ENCODE measurements at regions not wholly inside any gene's neighbourhood (a gene's known extent, or its start where the extent isn't known, plus 50 kb on each side); places are given as distances from the start of the nearest gene placed in this dataset.
"Not testable (repeated sequence)": the region's sequence is repeated elsewhere in the genome, so short reads cannot be mapped to it uniquely, and the experiment has no call there.

- H3K4me3 Mint-ChIP-seq: no peak overlapping the region
- H3K9me3 Mint-ChIP-seq: no peaks in the 10 kb centered on the region
- H3K4me1 Mint-ChIP-seq: no peaks in the 10 kb centered on the region
- peaks cover 12% of the 10 kb centered on the region for H3K27me3 Mint-ChIP-seq
- no peak for DNase-seq (ENCODE audit: low spot score in 2 of 2)
- no peaks in the 10 kb centered on the region for H3K36me3 Mint-ChIP-seq
- H3K27ac Mint-ChIP-seq: no peak overlapping the region
- ATAC-seq (ENCODE audit: low read depth): no peak
These were observed 101.3 kb upstream of the SULF2 start for GRCh38 chr20:47886454-47887041.

- DNase-seq (ENCODE audit: low spot score in 2 of 2) (no peak), ATAC-seq (ENCODE audit: low read depth) (no peak)
- H3K27ac Mint-ChIP-seq: no peak overlapping the region
- peaks cover 12% of the 10 kb centered on the region for H3K27me3 Mint-ChIP-seq
- no peaks in the 10 kb centered on the region for H3K9me3 Mint-ChIP-seq
- no peaks in the 10 kb centered on the region for H3K4me1 Mint-ChIP-seq
- no peak overlapping the region for H3K4me3 Mint-ChIP-seq
- no peaks in the 10 kb centered on the region for H3K36me3 Mint-ChIP-seq
These were observed 100.7 kb upstream of the SULF2 start for GRCh38 chr20:47885909-47886453.

GRCh38 chr20:47883940-47884339, 98.7 kb upstream of the SULF2 start:
- H3K4me3 Mint-ChIP-seq; H3K9me3 Mint-ChIP-seq; H3K36me3 Mint-ChIP-seq; H3K4me1 Mint-ChIP-seq; ATAC-seq (ENCODE audit: low read depth); H3K27ac Mint-ChIP-seq; DNase-seq (ENCODE audit: low spot score in 2 of 2): not testable (repeated sequence)
- H3K27me3 Mint-ChIP-seq: peaks cover 15% of the 10 kb centered on the region

GRCh38 chr20:47883186-47883585, 97.9 kb upstream of the SULF2 start:
- H3K27me3 Mint-ChIP-seq: peaks cover 17% of the 10 kb centered on the region
- H3K36me3 Mint-ChIP-seq: peaks cover 2% of the 10 kb centered on the region
- H3K4me1 Mint-ChIP-seq: no peaks in the 10 kb centered on the region

GRCh38 chr20:47879771-47880170, 94.5 kb upstream of the SULF2 start:
- ATAC-seq (ENCODE audit: low read depth) (no peak), DNase-seq (ENCODE audit: low spot score in 2 of 2) (no peak)
- Mint-ChIP-seq H3K4me1 (peaks cover 3% of the 10 kb centered on the region), H3K27me3 (peaks cover 12% of the 10 kb centered on the region), H3K9me3 (no peaks in the 10 kb centered on the region), H3K27ac (no peak overlapping the region), H3K36me3 (peaks cover 2% of the 10 kb centered on the region), H3K4me3 (no peak overlapping the region)

More at GRCh38 chr20:47883186-47883585, 97.9 kb upstream of the SULF2 start:
- Mint-ChIP-seq H3K9me3 (no peaks in the 10 kb centered on the region), H3K27ac (no peak overlapping the region), H3K4me3 (no peak overlapping the region)
- no peak for DNase-seq (ENCODE audit: low spot score in 2 of 2)
- no peak for ATAC-seq (ENCODE audit: low read depth)

- H3K27ac Mint-ChIP-seq: no peak overlapping the region
- H3K4me3 Mint-ChIP-seq: no peak overlapping the region
- H3K36me3 Mint-ChIP-seq: peaks cover 2% of the 10 kb centered on the region
- H3K27me3 Mint-ChIP-seq: peaks cover 9% of the 10 kb centered on the region
- H3K4me1 Mint-ChIP-seq: peaks cover 3% of the 10 kb centered on the region
- DNase-seq (ENCODE audit: low spot score in 2 of 2): no peak
- no peaks in the 10 kb centered on the region for H3K9me3 Mint-ChIP-seq
- ATAC-seq (ENCODE audit: low read depth): no peak
These were observed 93.3 kb upstream of the SULF2 start for GRCh38 chr20:47878601-47879027.

GRCh38 chr20:47876311-47877088, 91.2 kb upstream of the SULF2 start:
- H3K9me3 Mint-ChIP-seq: no peaks in the 10 kb centered on the region
- H3K27me3 Mint-ChIP-seq: peaks cover 12% of the 10 kb centered on the region
- H3K27ac Mint-ChIP-seq: no peak overlapping the region
- no peak for DNase-seq (ENCODE audit: low spot score in 2 of 2)
- H3K4me1 Mint-ChIP-seq: peaks cover 3% of the 10 kb centered on the region
- no peak for ATAC-seq (ENCODE audit: low read depth)
- peaks cover 2% of the 10 kb centered on the region for H3K36me3 Mint-ChIP-seq
- no peak overlapping the region for H3K4me3 Mint-ChIP-seq

- Mint-ChIP-seq H3K9me3 (no peaks in the 10 kb centered on the region), H3K36me3 (peaks cover 2% of the 10 kb centered on the region), H3K4me3 (no peak overlapping the region), H3K27ac (no peak overlapping the region), H3K4me1 (peaks cover 3% of the 10 kb centered on the region), H3K27me3 (peaks cover 14% of the 10 kb centered on the region)
- ATAC-seq (ENCODE audit: low read depth) (no peak), DNase-seq (ENCODE audit: low spot score in 2 of 2) (no peak)
These were observed 90.2 kb upstream of the SULF2 start for GRCh38 chr20:47875297-47876025.

- ATAC-seq (ENCODE audit: low read depth): no peak
- Mint-ChIP-seq H3K36me3 (no peaks in the 10 kb centered on the region), H3K4me1 (peaks cover 3% of the 10 kb centered on the region), H3K27ac (no peak overlapping the region), H3K9me3 (no peaks in the 10 kb centered on the region), H3K27me3 (peaks cover 7% of the 10 kb centered on the region), H3K4me3 (no peak overlapping the region)
- DNase-seq (ENCODE audit: low spot score in 2 of 2): no peak
These were observed 87.1 kb upstream of the SULF2 start for GRCh38 chr20:47872341-47872740.

GRCh38 chr20:47870475-47870874, 85.2 kb upstream of the SULF2 start:
- no peaks in the 10 kb centered on the region for H3K4me1 Mint-ChIP-seq
- no peak overlapping the region for H3K27ac Mint-ChIP-seq
- H3K4me3 Mint-ChIP-seq: no peak overlapping the region
- H3K27me3 Mint-ChIP-seq: peaks cover 8% of the 10 kb centered on the region
- H3K9me3 Mint-ChIP-seq: no peaks in the 10 kb centered on the region
- no peaks in the 10 kb centered on the region for H3K36me3 Mint-ChIP-seq
- ATAC-seq (ENCODE audit: low read depth) (no peak), DNase-seq (ENCODE audit: low spot score in 2 of 2) (no peak)

- ATAC-seq (ENCODE audit: low read depth) (no peak), DNase-seq (ENCODE audit: low spot score in 2 of 2) (no peak)
- H3K4me3 Mint-ChIP-seq: no peak overlapping the region
- no peaks in the 10 kb centered on the region for H3K4me1 Mint-ChIP-seq
- peaks cover 8% of the 10 kb centered on the region for H3K27me3 Mint-ChIP-seq
- no peak overlapping the region for H3K27ac Mint-ChIP-seq
- H3K9me3 Mint-ChIP-seq: no peaks in the 10 kb centered on the region
- H3K36me3 Mint-ChIP-seq: no peaks in the 10 kb centered on the region
These were observed 83.5 kb upstream of the SULF2 start for GRCh38 chr20:47868744-47869143.

- Mint-ChIP-seq H3K36me3 (peaks cover under 1% of the 10 kb centered on the region), H3K4me3 (no peak overlapping the region)
- no peak for DNase-seq (ENCODE audit: low spot score in 2 of 2)
These were observed 83.0 kb upstream of the SULF2 start for GRCh38 chr20:47868236-47868635.

GRCh38 chr20:47867831-47868230, 82.5 kb upstream of the SULF2 start:
- peaks cover 2% of the 10 kb centered on the region for H3K36me3 Mint-ChIP-seq
- H3K4me3 Mint-ChIP-seq: no peak overlapping the region
- DNase-seq (ENCODE audit: low spot score in 2 of 2) (no peak), ATAC-seq (ENCODE audit: low read depth) (no peak)
- H3K9me3 Mint-ChIP-seq: peaks cover 5% of the 10 kb centered on the region
- peaks cover 8% of the 10 kb centered on the region for H3K27me3 Mint-ChIP-seq
- no peaks in the 10 kb centered on the region for H3K4me1 Mint-ChIP-seq
- H3K27ac Mint-ChIP-seq: no peak overlapping the region

More at GRCh38 chr20:47868236-47868635, 83.0 kb upstream of the SULF2 start:
- no peak for ATAC-seq (ENCODE audit: low read depth)
- peaks cover 3% of the 10 kb centered on the region for H3K9me3 Mint-ChIP-seq
- H3K27me3 Mint-ChIP-seq: peaks cover 8% of the 10 kb centered on the region
- H3K4me1 Mint-ChIP-seq: no peaks in the 10 kb centered on the region
- H3K27ac Mint-ChIP-seq: no peak overlapping the region

GRCh38 chr20:47866480-47866879, 81.2 kb upstream of the SULF2 start:
- Mint-ChIP-seq H3K9me3 (peaks cover 5% of the 10 kb centered on the region), H3K4me1 (no peaks in the 10 kb centered on the region), H3K36me3 (peaks cover 2% of the 10 kb centered on the region), H3K4me3 (no peak overlapping the region), H3K27me3 (peaks cover 4% of the 10 kb centered on the region), H3K27ac (no peak overlapping the region)
- no peak for DNase-seq (ENCODE audit: low spot score in 2 of 2)
- no peak for ATAC-seq (ENCODE audit: low read depth)

All from memory B cell (primary cell).